HTR-8/SVneo (cell line): ENCODE measurements at regions not wholly inside any gene's neighbourhood (a gene's known extent, or its start where the extent isn't known, plus 50 kb on each side); places are given as distances from the start of the nearest gene placed in this dataset.

Experiments used
- DNase-seq: peaks from one replicate; pipeline ENCODE4 v3.0.0; 2011; ENCODE audit warnings: low spot score, mixed read lengths; ENCODE audit not compliant: insufficient read length
- FAIRE-seq: peaks from 2 replicates; lab custom pipeline; 2011; peaks lifted over from hg19 to GRCh38; lab: Jason Lieb, UNC

DNA sequence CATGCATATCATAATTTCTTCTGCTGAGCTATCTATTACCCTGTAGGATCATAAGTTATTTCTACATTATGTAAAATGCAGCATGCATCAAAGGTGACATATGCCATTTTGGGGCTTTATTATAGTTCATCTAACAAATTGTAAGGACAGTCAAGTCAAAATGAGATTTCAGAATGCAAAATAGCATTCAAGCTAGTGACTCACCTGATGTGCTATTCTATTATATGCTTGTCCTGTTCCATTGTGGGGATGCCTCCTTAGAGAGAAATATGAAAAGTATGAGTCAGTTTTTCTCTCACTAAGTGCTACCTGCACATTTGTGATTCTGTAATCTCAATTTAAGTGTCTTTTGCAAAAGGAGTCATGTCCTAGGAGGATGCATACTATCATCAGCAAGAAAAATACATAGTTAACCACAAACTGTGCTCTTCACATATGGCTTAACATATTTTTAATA lies 647.0 kb upstream of the PCDH10 start:
- DNase-seq (no peak), FAIRE-seq (no peak)

DNA sequence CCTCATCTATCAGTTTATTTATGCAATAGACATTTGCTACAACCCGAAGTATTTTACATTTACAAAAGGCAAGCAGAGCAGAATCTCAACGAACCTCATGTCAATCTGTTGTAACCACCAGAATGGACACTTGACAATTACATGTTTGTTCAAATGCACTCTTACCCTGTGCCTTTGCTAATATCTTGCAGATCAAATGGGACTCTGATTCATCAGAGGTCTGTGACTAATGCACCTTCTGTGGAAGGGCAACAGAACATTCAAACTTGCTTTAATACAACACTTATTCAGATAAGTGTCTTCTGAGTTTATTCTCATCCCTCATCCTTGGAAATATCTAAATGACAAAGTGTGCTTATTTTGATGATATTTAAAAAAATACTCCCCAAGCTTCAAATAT lies 644.7 kb upstream of the PCDH10 start:
- FAIRE-seq (peak; percentile 28), DNase-seq (no peak)

DNA sequence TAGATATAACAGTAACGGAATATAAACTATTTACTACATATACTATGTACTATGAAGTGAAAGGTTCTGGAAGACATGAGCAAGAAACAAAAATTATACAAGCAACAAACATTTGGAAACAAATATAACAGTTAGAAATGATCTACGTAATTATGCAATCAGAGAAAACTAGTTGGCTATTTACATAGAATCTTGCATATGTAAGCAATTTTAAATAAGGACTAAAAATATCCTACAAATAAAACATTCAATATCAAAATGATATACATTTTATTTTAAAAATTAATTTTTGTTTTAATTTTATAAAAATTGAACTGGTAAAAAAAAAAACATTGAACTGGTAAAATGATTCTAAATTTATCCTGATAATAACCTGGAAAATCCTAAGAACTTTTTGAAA lies 642.5 kb upstream of the PCDH10 start:
- DNase-seq: no peak
- FAIRE-seq: no peak

DNA sequence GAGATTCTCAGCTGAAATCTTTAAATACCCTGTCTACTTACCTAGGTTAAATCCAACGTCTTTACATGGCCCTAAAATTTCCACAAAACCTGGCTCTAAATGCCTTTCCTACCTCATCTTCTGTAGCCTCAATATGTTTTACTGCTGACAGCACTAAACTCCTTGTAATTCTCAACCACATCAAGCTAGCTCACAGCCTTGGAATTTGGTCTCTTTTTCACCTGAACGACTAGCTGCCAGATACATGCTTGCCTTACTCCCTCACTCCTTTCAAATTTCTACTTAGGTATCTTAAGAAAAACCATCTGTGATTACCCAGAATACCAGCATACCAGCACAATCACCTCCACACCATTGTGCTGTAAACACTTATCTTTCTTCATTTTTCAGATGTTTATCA lies 635.6 kb upstream of the PCDH10 start:
- no peak for FAIRE-seq

DNA sequence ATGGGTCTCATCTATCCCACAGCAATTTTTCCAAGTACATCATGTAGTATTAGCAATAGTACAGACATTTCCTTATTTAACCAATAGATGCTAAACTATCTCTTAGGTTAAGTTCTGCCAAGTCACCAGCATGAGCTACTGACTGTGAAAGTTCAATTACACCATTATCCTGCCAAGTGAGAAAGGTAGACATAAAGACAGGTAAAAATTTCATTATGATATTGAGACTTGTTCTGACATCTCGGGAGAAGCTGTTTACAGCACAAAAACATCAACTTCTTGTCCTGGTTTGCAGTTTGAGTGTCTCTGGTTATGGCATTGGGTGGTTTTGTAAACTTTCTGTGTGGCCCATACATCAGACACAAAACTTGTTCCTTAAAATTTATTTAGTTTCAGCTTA lies 622.4 kb upstream of the PCDH10 start:
- DNase-seq (no peak), FAIRE-seq (no peak)

More for the DNA sequence above, 635.6 kb upstream of the PCDH10 start:
- no peak for DNase-seq

DNA sequence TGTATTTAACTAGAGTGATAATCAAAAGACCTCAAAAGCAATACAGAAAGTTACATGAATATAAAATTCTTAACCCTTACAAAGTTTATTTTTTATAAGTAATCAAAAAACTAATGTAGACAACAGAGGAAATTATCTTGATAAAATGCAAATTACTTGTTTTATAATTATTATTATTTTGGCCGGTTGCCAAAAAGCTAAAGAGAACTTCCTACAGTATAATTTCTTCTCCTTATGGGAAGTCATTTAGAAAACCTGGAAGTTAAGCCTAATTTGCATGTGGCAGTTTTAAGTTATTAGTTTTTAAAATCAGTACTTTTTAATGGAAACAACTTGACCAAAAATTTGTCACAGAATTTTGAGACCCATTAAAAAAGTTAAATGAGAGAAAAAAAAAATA lies 621.3 kb upstream of the PCDH10 start:
- DNase-seq: no peak
- FAIRE-seq: no peak

DNA sequence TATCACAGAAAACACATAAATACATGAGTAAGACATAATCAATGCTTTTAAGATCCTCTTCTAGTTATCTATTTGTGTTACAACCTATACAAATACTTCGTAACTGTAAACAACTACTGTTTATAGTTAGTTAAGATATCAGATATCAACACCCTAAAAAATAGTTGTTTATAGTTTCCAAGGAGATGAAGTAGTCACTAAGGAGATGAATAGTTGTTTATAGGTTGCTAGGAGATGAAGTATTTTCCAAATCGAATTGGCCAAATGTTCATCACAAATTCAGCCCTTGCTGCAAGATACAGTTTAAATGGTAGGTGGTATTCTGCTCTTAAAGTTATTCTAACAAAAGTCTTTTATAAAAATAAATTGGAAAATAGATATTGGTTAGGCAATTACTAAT lies 618.2 kb upstream of the PCDH10 start:
- DNase-seq: no peak
- FAIRE-seq: no peak

DNA sequence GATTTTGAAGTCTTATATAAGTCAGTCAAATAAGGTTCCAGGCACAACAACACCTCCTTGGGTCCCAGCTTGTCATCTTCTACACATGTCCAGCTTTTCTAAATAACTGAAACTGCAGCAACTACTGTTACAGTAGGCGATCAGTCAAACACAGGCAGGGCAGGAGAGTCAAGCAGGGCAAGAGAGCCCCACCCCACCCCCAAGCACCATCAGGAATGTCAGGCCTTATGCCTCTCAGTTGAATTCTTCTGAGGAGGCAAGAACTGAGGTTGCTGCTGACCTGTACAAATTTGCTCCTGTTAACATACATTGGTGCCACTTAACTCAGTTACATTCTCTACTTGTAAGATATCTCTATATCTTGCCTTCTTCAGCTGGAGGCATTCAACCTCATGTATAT lies 608.8 kb upstream of the PCDH10 start:
- FAIRE-seq (no peak), DNase-seq (no peak)

DNA sequence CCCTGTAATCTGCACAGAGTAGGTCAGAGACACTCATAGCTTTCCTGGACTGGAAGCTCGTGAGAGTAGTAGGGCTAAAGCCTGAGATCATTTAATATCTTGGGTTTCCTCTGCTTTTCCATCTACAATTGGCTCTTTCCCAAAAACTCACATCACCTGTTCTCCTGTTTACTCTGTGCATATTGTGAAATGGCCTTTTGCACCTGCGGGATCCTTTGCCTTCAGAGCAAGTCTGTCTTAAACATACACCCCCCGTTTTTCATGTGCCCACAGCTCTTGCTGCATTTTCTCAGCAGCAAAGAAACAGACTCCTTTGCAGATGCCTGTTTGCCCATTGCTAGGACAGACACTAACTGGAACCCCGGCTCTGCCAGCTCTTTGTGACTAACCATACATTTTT lies 608.3 kb upstream of the PCDH10 start:
- DNase-seq (no peak), FAIRE-seq (no peak)

DNA sequence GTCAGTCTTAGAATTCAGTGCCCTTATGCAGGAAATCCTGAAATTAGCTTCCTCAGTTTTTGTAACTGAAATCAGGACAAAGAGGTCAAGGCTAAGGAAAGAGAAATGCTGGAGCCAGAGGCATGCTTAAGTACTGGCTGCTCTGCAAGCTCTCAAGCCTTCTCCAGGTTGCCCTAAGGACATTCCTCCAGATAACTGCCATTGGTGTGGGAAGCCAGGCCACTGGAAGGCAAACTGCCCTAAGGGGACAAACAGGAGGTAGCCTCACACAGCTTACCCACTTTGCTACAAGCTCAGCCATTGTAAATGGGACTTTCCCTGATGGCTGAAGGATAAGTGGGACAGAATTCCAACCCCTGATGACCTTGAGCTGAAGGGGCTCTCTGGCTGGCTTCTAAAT lies 606.9 kb upstream of the PCDH10 start:
- FAIRE-seq (no peak), DNase-seq (no peak)

DNA sequence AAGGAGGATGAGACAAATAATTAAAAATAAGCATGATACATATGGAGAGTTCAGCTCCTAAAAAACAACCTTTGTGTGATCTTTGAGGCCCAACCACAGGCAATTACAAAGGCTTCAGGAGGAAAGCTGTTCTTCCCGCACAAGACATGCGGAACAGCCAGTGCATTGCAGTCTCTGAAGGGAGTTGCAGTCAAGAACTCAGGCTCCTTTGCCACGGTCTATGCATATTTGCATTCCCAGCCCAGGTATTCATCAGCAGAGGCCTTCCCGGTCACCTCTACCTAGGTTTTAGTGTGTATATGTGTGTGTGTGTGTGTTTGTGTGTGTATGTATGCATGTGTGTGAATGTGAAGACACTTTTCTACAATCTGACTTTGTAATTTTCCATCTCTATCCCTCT lies 600.6 kb upstream of the PCDH10 start:
- no peak for FAIRE-seq
- no peak for DNase-seq

DNA sequence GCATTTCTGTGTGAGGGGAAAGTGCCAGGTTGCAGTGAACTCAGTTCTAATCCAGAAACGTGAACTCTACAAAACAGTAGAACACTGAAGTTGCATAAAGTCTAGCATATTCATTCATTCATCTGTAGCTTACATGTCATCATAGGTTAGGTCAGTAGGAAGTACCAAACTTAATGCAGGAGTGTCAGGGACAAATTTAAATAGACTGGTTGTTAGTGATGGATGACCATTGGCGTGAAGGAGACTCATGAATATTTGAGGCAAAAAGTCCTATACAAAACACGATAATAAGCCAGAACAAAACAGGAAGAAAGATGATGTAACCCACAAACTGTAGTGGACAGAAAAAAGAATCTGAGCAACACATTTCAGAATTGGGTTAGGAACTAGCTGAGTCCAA lies 592.8 kb upstream of the PCDH10 start:
- DNase-seq: no peak
- FAIRE-seq: no peak

DNA sequence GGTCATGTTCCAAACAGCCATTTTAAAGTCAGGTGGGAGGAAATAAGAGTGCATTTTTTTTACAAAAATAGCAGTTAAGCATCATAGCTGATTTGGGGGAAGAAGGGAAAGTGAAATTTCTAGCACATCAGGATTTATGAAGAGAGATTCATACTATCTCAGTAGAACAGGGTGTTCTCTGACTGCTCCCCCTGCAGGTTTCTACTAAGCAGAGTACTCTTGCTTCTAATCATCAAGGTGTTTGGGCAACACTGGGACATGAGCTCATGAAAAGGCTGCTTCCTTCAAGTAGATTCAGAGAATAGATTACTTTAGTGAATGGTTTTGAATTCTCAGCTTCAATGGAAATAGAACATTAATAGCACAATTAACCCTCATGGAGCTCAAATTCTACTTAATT lies 591.4 kb upstream of the PCDH10 start:
- DNase-seq (no peak), FAIRE-seq (no peak)

DNA sequence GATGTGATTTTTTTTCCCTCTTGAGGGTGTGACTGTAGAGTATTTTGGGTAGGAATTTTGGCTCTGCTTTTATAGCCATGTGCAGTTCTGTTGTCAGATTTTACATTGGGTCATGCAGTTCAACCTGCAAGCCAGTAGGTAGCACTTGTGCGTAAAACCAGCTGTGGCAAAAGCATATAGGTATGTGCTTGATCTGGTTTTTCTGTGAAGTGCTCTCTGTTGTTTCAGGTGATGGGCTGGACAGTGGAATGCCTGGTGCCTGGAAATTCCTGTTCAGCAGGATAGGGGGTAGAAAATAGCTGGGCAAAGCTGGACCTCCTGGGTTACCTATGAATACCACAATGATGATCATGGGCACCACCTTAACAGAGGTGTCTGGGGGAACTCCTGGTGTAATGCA lies 584.2 kb upstream of the PCDH10 start:
- DNase-seq: no peak
- no peak for FAIRE-seq

DNA sequence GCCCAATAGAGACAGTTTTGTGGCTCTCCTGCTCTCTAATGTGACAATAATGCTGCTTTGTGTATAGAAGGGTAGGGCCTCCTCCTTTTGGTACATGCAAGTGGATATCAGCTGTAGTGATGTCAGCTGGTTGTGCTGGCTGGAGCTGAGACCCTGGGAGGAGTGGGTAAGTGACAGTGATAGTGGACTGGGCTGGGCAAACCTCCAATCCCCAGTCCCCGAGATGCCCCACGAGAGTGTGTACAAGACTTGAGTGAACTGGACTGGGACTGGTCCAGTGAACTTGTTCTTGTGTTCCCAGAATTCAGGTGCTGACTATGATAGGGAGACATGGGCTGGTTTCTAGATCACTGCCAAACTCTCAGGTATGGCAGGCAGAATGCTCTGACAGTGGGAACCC lies 583.6 kb upstream of the PCDH10 start:
- DNase-seq: no peak
- no peak for FAIRE-seq

DNA sequence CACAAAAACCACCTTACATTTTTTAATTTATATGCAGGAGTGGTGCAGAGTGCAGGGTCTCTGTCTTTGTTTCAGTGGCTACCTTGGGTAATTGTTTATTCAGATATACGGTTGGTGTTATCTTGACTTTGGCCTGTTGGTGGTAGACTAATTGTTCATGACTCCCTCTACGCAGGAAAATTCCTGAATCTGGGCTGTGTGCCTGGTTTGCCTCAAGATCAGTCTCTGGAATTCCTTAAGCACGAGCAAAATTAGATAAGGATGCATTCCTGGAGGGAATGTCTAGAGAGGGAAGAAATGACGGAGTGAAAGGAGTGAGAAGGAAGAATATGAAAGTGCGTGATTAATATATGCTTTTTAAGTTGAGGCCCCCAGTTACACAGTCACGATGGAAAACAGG lies 576.9 kb upstream of the PCDH10 start:
- DNase-seq: peak; percentile 5

DNA sequence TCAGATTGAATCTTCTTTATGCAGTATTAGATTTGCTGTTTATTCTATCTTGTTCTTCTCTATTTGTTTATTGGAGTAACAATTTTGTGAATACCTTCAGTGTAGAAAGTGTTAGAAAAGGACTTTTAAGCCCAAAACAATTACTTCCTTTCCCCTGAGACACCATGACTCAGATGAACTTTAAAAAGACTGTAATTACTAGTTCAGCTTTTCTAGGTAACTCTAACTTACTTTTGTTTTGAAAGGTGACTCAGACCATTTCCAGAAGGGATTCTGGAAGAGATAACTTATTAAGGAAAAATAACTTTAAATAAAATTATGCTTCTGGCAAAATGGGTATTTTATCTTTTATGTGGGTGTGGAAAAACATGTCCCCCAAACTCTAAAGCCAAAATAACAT lies 561.5 kb upstream of the PCDH10 start:
- DNase-seq (no peak), FAIRE-seq (no peak)

More for the DNA sequence above, 576.9 kb upstream of the PCDH10 start:
- FAIRE-seq: no peak

DNA sequence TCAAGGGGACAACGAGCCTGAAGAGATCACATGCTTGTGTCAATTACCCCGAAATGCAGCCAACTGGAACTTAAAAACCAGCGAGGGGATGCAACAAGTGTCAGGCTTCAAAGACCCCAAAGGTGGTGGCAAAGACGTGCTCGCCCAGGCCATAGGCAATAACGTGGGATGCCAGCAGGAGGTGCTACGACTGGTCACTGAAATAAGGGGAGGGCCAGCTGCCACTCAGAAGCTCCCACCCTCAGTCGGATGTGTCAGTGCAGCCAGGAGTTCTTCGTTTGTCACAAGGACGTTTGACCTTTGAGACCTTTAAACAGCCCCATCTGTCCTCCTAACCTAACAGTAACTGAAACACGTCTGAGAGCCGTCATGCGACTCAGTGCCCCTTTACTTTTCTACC lies 556.8 kb upstream of the PCDH10 start:
- DNase-seq: no peak
- no peak for FAIRE-seq

DNA sequence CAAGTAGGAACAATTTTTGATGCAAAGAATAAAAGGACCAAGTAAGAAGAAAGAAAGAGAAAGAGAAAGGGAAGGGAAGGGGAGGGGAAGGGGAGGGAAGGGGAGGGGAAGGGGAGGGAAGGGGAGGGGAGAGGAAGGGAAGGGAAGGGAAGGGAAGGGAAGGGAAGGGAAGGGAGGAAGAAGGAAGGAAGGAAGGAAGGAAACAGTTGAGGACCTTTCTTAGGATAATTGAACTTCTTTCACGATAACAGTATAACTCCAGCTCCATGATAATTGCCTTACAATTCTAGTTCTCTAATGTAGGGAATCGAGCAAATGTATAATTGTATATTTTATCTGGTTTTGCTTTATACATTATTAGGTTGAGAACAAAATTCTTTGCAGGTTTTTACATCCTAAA lies 556.2 kb upstream of the PCDH10 start:
- no peak for DNase-seq
- no peak for FAIRE-seq

DNA sequence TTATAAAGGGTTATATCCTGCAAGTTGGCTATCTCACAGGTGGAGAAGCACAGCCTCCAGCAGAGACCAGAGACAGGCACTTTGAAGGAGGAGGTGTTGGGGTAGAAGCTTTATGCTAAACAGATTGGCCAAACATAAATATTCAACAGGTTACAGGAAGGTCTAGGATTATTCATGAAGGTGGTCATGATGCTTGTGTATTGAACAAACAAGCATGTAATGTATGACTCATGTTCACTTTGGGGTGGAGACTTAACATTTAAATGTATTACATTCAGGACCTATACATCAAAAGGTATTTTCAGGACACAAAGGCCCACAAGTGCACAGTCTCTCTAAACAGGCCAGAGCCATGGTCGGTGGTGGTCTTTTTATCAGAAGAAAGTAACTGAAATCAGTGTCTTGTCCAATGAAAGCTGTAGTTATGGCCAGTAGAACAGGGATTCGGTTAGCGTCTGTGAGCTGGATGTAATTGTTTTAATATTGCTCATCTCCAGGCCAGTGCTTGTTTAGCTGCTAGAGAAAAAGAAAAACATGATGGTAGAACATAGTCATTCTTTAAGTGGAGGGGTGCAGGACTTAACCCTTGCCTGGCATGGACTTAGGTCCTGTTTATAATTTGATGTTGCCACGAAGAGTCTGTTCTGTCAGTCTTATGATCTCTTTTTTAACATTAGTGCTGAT lies 555.2 kb upstream of the PCDH10 start:
- DNase-seq: no peak
- FAIRE-seq: no peak

DNA sequence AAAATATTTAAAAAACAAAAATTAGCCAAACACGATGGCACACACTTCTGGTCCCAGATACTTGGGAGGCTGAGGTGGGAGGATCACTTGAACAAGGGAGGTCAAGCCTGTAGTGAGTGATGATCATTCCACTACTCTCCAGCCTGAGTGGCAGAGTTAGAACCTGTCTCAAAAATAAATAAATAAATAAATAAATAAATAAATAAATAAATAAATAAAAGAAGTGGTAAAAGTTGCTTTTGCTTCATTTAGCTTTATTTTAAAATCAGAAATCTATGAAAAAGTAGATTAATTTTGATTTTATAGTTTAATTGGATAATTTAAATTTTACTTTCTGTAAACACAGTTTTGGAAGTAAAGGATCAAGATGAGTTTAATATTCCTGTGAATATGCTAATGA lies 552.9 kb upstream of the PCDH10 start:
- DNase-seq (no peak), FAIRE-seq (no peak)

DNA sequence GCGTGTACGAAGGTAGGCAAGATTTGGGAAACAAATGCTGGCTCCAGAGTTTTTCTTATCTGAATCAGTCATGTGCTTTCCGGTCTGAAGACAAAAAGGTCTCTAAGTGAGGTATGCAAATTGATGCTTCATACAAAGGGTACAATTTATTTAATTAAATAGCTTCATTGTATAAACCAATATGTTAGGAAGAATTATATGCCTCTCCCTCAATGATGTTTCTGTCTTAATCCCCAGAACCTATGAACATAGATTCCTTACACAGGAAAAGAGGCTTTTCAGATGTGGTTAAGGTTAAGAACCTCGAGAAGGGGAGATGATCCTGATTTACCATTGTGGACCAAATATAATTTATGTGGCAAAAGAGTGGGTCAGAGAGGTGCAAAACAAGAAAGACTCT lies 543.5 kb upstream of the PCDH10 start:
- FAIRE-seq (no peak), DNase-seq (no peak)

DNA sequence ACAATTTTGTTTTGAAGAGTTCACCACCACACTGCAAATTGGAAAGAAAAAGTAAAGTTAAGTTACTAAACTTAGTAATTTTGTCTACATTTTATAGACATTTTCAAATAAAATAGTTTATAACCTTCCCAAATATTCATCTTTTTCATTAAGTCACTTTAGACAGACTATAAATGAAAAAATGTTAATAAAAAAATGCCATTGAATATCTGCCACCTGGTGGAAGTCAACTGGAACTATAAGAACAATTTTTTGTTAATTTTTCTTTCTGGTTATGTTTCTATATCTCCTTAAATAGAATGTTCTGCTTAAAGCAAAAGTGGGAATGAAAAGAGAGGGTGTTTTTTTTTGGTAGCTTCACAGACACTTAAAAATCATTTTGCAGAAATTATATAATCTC lies 534.4 kb upstream of the PCDH10 start:
- DNase-seq (no peak), FAIRE-seq (no peak)
